ENCODE measurements at regions not wholly inside any gene's neighbourhood (a gene's known extent, or its start where the extent isn't known, plus 50 kb on each side); places are given as distances from the start of the nearest gene placed in this dataset.

- Histone ChIP-seq H3F3A (replicated peaks; ENCODE audit: low read depth) (no peaks in the 10 kb centered on the region), H3K4me2 (no peak overlapping the region), H3K4me1 (ENCODE audit: insufficient read depth) (no peaks in the 10 kb centered on the region), H3K4me3 (no peak overlapping the region), H3K79me2 (replicated peaks; ENCODE audit: insufficient read depth) (no peaks in the 10 kb centered on the region), H2AFZ (no peak overlapping the region), H3K9me2 (ENCODE audit: insufficient read depth) (peaks cover 14% of the 10 kb centered on the region; the same call in 1 of the 2 replicates), H3K27ac (ENCODE audit: low read depth) (no peak overlapping the region), H3K27me3 (ENCODE audit: insufficient read depth) (no peaks in the 10 kb centered on the region), H3K36me3 (ENCODE audit: insufficient read depth) (0 out of 2 replicates have a peak, but pooled peaks cover 3% of the 10 kb centered on the region), H4K20me1 (replicated peaks; ENCODE audit: insufficient read depth) (no peaks in the 10 kb centered on the region)
- Mint-ChIP-seq H3K36me3 (ENCODE audit: low read depth) (no peaks in the 10 kb centered on the region), H3K4me3 (no peak overlapping the region), H3K4me1 (peaks cover 2% of the 10 kb centered on the region; the same call in 1 of the 3 replicates), H3K27ac (no peak overlapping the region), H3K9me3 (peaks cover 9% of the 10 kb centered on the region; the same call in 2 of the 3 replicates), H3K27me3 (ENCODE audit: insufficient read depth, low read depth, poor library complexity) (peaks cover 3% of the 10 kb centered on the region)
- ATAC-seq (no peak), DNase-seq (ENCODE audit: low spot score) (no peak)
- no peak for TF ChIP-seq JUNB (IDR thresholded peaks at IDR 0.05; ENCODE audit: unreplicated experiment)
Observed at GRCh38 chr1:208951908-208952307, 631.6 kb upstream of the CAMK1G start.

- no peak overlapping the region for H3K4me3 ChIP-seq
- ATAC-seq (no peak), DNase-seq (ENCODE audit: low spot score) (no peak)
- H3K79me2 ChIP-seq (replicated peaks; ENCODE audit: insufficient read depth), result no peaks in the 10 kb centered on the region
- no peaks in the 10 kb centered on the region for H3K27me3 ChIP-seq (ENCODE audit: insufficient read depth)
- H3K4me1 ChIP-seq (ENCODE audit: insufficient read depth), result no peaks in the 10 kb centered on the region
- Mint-ChIP-seq H3K27ac (no peak overlapping the region), H3K4me1 (no peaks in the 10 kb centered on the region), H3K27me3 (ENCODE audit: insufficient read depth, low read depth, poor library complexity) (no peaks in the 10 kb centered on the region), H3K9me3 (peaks cover 40% of the 10 kb centered on the region), H3K36me3 (ENCODE audit: low read depth) (peaks cover 25% of the 10 kb centered on the region), H3K4me3 (no peak overlapping the region)
- H3K4me2 ChIP-seq, result no peak overlapping the region
- no peaks in the 10 kb centered on the region for H3F3A ChIP-seq (replicated peaks; ENCODE audit: low read depth)
- H4K20me1 ChIP-seq (replicated peaks; ENCODE audit: insufficient read depth), result no peaks in the 10 kb centered on the region
- peaks cover 19% of the 10 kb centered on the region for H3K36me3 ChIP-seq (ENCODE audit: insufficient read depth)
- no peak overlapping the region for H2AFZ ChIP-seq
- no peak overlapping the region for H3K27ac ChIP-seq (ENCODE audit: low read depth)
- TF ChIP-seq JUNB (IDR thresholded peaks at IDR 0.05; ENCODE audit: unreplicated experiment) (no peak), ZNF114 (CRISPR knock-in tag; IDR thresholded peaks at IDR 0.05) (no peak), ZNF331 (CRISPR knock-in tag; IDR thresholded peaks at IDR 0.05; ENCODE audit: low read depth) (no peak), ZNF462 (CRISPR knock-in tag; IDR thresholded peaks at IDR 0.05) (no peak), CREB1 (CRISPR knock-in tag; IDR thresholded peaks at IDR 0.05; ENCODE audit: low read depth) (no peak), EZH2phosphoT487 (IDR thresholded peaks at IDR 0.05; ENCODE audit: unreplicated experiment) (no peak), NANOG (IDR thresholded peaks at IDR 0.05; ENCODE audit: borderline replicate concordance) (no peak)
- TF ChIP-seq, protein P1, sequence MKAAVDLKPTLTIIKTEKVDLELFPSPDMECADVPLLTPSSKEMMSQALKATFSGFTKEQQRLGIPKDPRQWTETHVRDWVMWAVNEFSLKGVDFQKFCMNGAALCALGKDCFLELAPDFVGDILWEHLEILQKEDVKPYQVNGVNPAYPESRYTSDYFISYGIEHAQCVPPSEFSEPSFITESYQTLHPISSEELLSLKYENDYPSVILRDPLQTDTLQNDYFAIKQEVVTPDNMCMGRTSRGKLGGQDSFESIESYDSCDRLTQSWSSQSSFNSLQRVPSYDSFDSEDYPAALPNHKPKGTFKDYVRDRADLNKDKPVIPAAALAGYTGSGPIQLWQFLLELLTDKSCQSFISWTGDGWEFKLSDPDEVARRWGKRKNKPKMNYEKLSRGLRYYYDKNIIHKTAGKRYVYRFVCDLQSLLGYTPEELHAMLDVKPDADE (IDR thresholded peaks at IDR 0.05), result no peak
- peaks cover 9% of the 10 kb centered on the region; the same call in 1 of the 2 replicates for H3K9me2 ChIP-seq (ENCODE audit: insufficient read depth)
Observed at GRCh38 chr1:208962867-208963266, 620.6 kb upstream of the CAMK1G start.

Data from GM23338 (cell line).